Adrenal gland (tissue), 9 donors: ENCODE measurements at regions not wholly inside any gene's neighbourhood (a gene's known extent, or its start where the extent isn't known, plus 50 kb on each side); places are given as distances from the start of the nearest gene placed in this dataset.

Experiments
- DNase-seq, 7 donors: peaks; one replicate each; pipeline ENCODE4 v3.0.0-alpha.2; 2019 to 2020
- H3K27ac ChIP-seq, 5 donors: fragments of 200-600 bp; sonication (generic) in 4 of 5; 1 replicate in 3 of 5; 2 replicates in 2 of 5; pipeline versions ENCODE4 v1.5.1 to v1.8.0; 2016 to 2020; ENCODE audit warnings: mild to moderate bottlenecking in 1 of 5
- H3K27me3 ChIP-seq: fragments of 200-600 bp; 2 replicates; pipeline ENCODE4 v1.8.0; 2021
- H3K36me3 ChIP-seq, 2 donors: fragments of 200-600 bp; replicated peaks in 1 of 2; 1 replicate in 1 of 2; 2 replicates in 1 of 2; pipeline versions ENCODE4 v1.5.1 to v1.8.0; 2018 to 2022
- H3K4me1 ChIP-seq, 2 donors: fragments of 200-600 bp; replicated peaks in 1 of 2; 1 replicate in 1 of 2; 2 replicates in 1 of 2; pipeline versions ENCODE4 v1.5.1 to v1.8.0; 2018 to 2021
- H3K4me3 ChIP-seq, 4 donors: fragments of 200-600 bp; sonication (generic) in 3 of 4; one replicate each; pipeline ENCODE4 v1.5.1; 2016 to 2018
- H3K9me3 ChIP-seq, 3 donors: fragments of 200-600 bp; sonication (generic) in 1 of 3; replicated peaks in 1 of 3; 1 replicate in 2 of 3; 2 replicates in 1 of 3; pipeline versions ENCODE4 v1.5.1 to v1.8.0; 2016 to 2021
- POLR2A ChIP-seq, 2 donors: fragments of 450-650 bp; IDR thresholded peaks; one replicate each; pipeline ENCODE4 v1.6.1; 2017; ENCODE audit warnings: antibody characterized with exemption in 2 of 2, mild to moderate bottlenecking in 2 of 2, moderate library complexity in 1 of 2
- WGBS, 4 donors: extraction: QIAGEN DNeasy Blood & Tissue Kit in 2 of 4; methylation state at CpG; one replicate each; pipeline versions ENCODE4 v1.1.5 to v1.1.7; 2013 to 2017; 5-methylcytosine and 5-hydroxymethylcytosine counted together
- intact Hi-C, 2 donors: fragments of 100-400 bp; cut with DNase I; formaldehyde crosslinking; loops; one replicate each; pipeline versions ENCODE4 v1.14.1 to v1.15.0; 2022 to 2023
- TF ChIP-seq, protein P1 (sequence below), 6 experiments: fragments of 450-650 bp in 4 of 6; fragments of 200-600 bp in 2 of 6; sonication (generic) in 1 of 6; IDR thresholded peaks; 1 replicate in 5 of 6; 2 replicates in 1 of 6; pipeline versions ENCODE4 v1.5.1 to v1.8.0; 2016 to 2021; ENCODE audit warnings: antibody characterized with exemption in 6 of 6, mild to moderate bottlenecking in 2 of 6, moderate library complexity in 1 of 6
- donor health status: healthy with polysubstance abuse.
- donor health status: Bipolar disorder and iron deficiency.
- donor health status: DM: yes; HTN: yes; CAD: no.
- donor health status: DM: no; HTN: no; CAD: no.
- donor health status: DM: no; HTN: no; CAD: no.

DNA sequence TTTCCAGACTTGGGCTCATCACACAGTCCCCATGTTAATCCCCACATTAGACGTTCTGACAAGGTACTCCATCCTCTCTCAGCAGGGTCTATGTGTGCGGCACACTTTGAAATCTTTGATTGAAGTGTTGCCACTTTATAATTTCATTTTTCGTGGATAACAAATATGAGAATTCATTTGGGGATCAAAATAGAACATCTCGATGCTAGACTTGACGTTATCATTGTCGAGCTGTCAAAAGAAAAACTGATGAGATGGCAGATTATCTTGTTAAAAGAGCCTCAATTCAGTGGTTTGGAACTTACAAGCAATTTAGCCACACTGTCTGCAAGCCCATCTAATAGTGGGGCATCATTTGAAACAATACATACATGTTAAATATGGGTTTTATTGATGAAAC is 91.2 kb upstream of the SULT1C3 start:
- H3K27ac ChIP-seq: no peak overlapping the region
- H3K36me3 ChIP-seq: no peaks in the 10 kb centered on the region
- no peaks in the 10 kb centered on the region for H3K4me1 ChIP-seq
- H3K4me3 ChIP-seq: no peak overlapping the region
- H3K27me3 ChIP-seq: no peaks in the 10 kb centered on the region
- intact Hi-C loops: no loop called here
- WGBS, 4 donors: 73 to 82% (median 77%) methylated on average over 6 of the region's 6 CpGs
- H3K9me3 ChIP-seq: no peaks in the 10 kb centered on the region
- TF ChIP-seq, protein P1, sequence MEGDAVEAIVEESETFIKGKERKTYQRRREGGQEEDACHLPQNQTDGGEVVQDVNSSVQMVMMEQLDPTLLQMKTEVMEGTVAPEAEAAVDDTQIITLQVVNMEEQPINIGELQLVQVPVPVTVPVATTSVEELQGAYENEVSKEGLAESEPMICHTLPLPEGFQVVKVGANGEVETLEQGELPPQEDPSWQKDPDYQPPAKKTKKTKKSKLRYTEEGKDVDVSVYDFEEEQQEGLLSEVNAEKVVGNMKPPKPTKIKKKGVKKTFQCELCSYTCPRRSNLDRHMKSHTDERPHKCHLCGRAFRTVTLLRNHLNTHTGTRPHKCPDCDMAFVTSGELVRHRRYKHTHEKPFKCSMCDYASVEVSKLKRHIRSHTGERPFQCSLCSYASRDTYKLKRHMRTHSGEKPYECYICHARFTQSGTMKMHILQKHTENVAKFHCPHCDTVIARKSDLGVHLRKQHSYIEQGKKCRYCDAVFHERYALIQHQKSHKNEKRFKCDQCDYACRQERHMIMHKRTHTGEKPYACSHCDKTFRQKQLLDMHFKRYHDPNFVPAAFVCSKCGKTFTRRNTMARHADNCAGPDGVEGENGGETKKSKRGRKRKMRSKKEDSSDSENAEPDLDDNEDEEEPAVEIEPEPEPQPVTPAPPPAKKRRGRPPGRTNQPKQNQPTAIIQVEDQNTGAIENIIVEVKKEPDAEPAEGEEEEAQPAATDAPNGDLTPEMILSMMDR (IDR thresholded peaks at IDR 0.05): no peak
- TF ChIP-seq POLR2A (IDR thresholded peaks at IDR 0.05): no peak
- DNase-seq: no peak

- intact Hi-C loops: no loop called here
- 46 to 65% (median 54%) methylated on average over 6 of the region's 6 CpGs for WGBS, 4 donors
- no peaks in the 10 kb centered on the region for H3K36me3 ChIP-seq
- TF ChIP-seq, protein P1 (IDR thresholded peaks at IDR 0.05): no peak
- no peak for TF ChIP-seq POLR2A (IDR thresholded peaks at IDR 0.05)
- H3K27ac ChIP-seq: no peak overlapping the region
- H3K27me3 ChIP-seq: no peaks in the 10 kb centered on the region
- no peak for DNase-seq
- no peak overlapping the region for H3K4me3 ChIP-seq
- H3K4me1 ChIP-seq: no peaks in the 10 kb centered on the region
- no peaks in the 10 kb centered on the region for H3K9me3 ChIP-seq
Observed at GRCh38 chr2:108154366-108155061, 85.3 kb upstream of the SULT1C3 start.

DNA sequence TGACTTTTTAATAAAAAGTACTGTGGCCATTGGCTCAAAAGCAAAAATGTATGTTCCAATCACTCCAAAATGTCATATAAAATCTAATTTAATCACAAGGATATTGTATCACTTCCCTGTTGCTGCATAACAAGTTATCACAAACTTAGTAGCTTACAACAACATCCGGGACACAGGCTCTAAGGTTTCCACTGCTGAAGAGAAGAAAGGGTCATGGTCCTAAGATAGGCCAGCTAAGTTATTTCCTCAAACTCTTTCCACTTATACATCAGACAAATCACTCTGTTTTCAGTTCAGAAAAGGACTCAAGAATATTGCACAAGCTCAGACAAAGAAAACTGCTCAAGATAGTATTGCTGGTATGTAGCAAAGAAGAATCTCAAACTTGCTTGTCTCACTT is 78.5 kb upstream of the SULT1C3 start:
- Histone ChIP-seq H3K27ac (no peak overlapping the region), H3K4me1 (no peaks in the 10 kb centered on the region), H3K9me3 (no peaks in the 10 kb centered on the region), H3K36me3 (no peaks in the 10 kb centered on the region), H3K4me3 (no peak overlapping the region), H3K27me3 (no peaks in the 10 kb centered on the region)
- no peak for DNase-seq
- TF ChIP-seq POLR2A (IDR thresholded peaks at IDR 0.05): no peak
- TF ChIP-seq, protein P1 (IDR thresholded peaks at IDR 0.05): no peak
- WGBS, 4 donors: 74 to 88% (median 77%) methylated on average over 1 of the region's 1 CpG
- intact Hi-C loops: no loop called here

DNA sequence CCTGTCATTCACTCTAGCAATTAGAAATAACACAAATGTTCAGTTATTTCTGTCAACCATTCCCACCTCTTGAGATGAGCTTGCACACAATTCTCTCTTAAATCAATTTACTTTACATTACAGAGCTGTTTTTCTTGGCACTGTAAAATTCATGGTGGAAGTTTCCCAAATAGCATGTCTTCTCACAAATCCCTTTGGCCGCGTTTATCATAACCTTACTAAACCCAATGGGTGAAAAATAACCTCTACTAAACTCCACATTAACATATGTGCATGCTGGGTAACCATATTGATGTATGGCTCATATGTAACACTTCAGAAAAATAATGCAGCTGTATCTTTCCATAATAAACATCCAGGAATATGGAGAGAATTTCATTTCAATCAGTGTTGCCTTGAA is 75.5 kb upstream of the SULT1C3 start:
- H3K36me3 ChIP-seq: no peaks in the 10 kb centered on the region
- 60 to 70% (median 65%) methylated on average over 2 of the region's 2 CpGs for WGBS, 4 donors
- H3K27me3 ChIP-seq: no peaks in the 10 kb centered on the region
- intact Hi-C loops: no loop called here
- no peak overlapping the region for H3K27ac ChIP-seq
- TF ChIP-seq, protein P1 (IDR thresholded peaks at IDR 0.05): no peak
- TF ChIP-seq POLR2A (IDR thresholded peaks at IDR 0.05): no peak
- H3K9me3 ChIP-seq: no peaks in the 10 kb centered on the region
- H3K4me3 ChIP-seq: no peak overlapping the region
- no peaks in the 10 kb centered on the region for H3K4me1 ChIP-seq
- no peak for DNase-seq
